OCI-LY1 (cell line): ENCODE measurements at regions not wholly inside any gene's neighbourhood (a gene's known extent, or its start where the extent isn't known, plus 50 kb on each side); places are given as distances from the start of the nearest gene placed in this dataset.

ENCODE experiments used
- CTCF ChIP-seq: fragments of 200-600 bp; sonication (generic), shearing (Covaris generic); IDR thresholded peaks from 2 replicates; pipeline ENCODE4 v1.5.1; 2017; ENCODE audit warnings: mild to moderate bottlenecking, antibody characterized with exemption, low read length, moderate library complexity, mixed read lengths
- EZH2 ChIP-seq: fragments of 200-600 bp; sonication (generic), shearing (Covaris generic); IDR thresholded peaks from 2 replicates; pipeline ENCODE4 v1.8.0; 2017; ENCODE audit warnings: borderline replicate concordance, mixed run types, mild to moderate bottlenecking, antibody characterized with exemption, low read length, moderate library complexity, mixed read lengths

- TF ChIP-seq CTCF (no peak), EZH2 (no peak)
Observed at GRCh38 chr3:64824394-64824909, 136.7 kb upstream of the ADAMTS9 start.
